ENCODE measurements at regions not wholly inside any gene's neighbourhood (a gene's known extent, or its start where the extent isn't known, plus 50 kb on each side); places are given as distances from the start of the nearest gene placed in this dataset.

- no peak for ATAC-seq
Observed at GRCh38 chr2:196546151-196546919, 93.2 kb upstream of the CCDC150 start.

GRCh38 chr2:196549052-196549451 lies 90.5 kb upstream of the CCDC150 start:
- no peak for ATAC-seq

- no peak for ATAC-seq
Observed at GRCh38 chr2:196551014-196551413, 88.5 kb upstream of the CCDC150 start.

GRCh38 chr2:196555161-196555560 lies 84.4 kb upstream of the CCDC150 start:
- no peak for ATAC-seq

GRCh38 chr2:196555726-196556125 lies 83.8 kb upstream of the CCDC150 start:
- no peak for ATAC-seq

GRCh38 chr2:196558497-196558896 lies 81.0 kb upstream of the CCDC150 start:
- no peak for ATAC-seq

- ATAC-seq: no peak
Observed at GRCh38 chr2:196563876-196564275, 75.6 kb upstream of the CCDC150 start.

GRCh38 chr2:196565106-196565765 lies 74.3 kb upstream of the CCDC150 start:
- no peak for ATAC-seq

GRCh38 chr2:196565982-196566381 lies 73.5 kb upstream of the CCDC150 start:
- no peak for ATAC-seq

GRCh38 chr2:196566961-196567666 lies 72.4 kb upstream of the CCDC150 start:
- ATAC-seq: no peak

- no peak for ATAC-seq
Observed at GRCh38 chr2:196568506-196568905, 71.0 kb upstream of the CCDC150 start.

- ATAC-seq: no peak
Observed at GRCh38 chr2:196584903-196585302, 54.6 kb upstream of the CCDC150 start.

- ATAC-seq: no peak
Observed at GRCh38 chr2:196586511-196586991, 53.0 kb upstream of the CCDC150 start.

GRCh38 chr2:196587056-196587455 lies 52.5 kb upstream of the CCDC150 start:
- ATAC-seq: no peak

- no peak for ATAC-seq
Observed at GRCh38 chr2:196587739-196588138, 51.8 kb upstream of the CCDC150 start.

GRCh38 chr2:196589419-196589818 lies 50.1 kb upstream of the CCDC150 start:
- no peak for ATAC-seq

Data from activated CD4-positive, CD25-positive, alpha-beta regulatory T cell treated with anti-CD3 and anti-CD28 coated beads, Interleukin-2, amount 50 U/mL, for 24 hours (primary cell).